Amniotic stem cell (primary cell): ENCODE measurements at regions not wholly inside any gene's neighbourhood (a gene's known extent, or its start where the extent isn't known, plus 50 kb on each side); places are given as distances from the start of the nearest gene placed in this dataset.
A peak's percentile ranks its signal among the peaks of the same experiment; 100 is the strongest.
"Not testable (repeated sequence)": the region's sequence is repeated elsewhere in the genome, so short reads cannot be mapped to it uniquely, and the experiment has no call there.

ENCODE experiments used
- DNase-seq: peaks from one replicate; lab custom pipeline; 2025; lab: John Stamatoyannopoulos, UW

DNA sequence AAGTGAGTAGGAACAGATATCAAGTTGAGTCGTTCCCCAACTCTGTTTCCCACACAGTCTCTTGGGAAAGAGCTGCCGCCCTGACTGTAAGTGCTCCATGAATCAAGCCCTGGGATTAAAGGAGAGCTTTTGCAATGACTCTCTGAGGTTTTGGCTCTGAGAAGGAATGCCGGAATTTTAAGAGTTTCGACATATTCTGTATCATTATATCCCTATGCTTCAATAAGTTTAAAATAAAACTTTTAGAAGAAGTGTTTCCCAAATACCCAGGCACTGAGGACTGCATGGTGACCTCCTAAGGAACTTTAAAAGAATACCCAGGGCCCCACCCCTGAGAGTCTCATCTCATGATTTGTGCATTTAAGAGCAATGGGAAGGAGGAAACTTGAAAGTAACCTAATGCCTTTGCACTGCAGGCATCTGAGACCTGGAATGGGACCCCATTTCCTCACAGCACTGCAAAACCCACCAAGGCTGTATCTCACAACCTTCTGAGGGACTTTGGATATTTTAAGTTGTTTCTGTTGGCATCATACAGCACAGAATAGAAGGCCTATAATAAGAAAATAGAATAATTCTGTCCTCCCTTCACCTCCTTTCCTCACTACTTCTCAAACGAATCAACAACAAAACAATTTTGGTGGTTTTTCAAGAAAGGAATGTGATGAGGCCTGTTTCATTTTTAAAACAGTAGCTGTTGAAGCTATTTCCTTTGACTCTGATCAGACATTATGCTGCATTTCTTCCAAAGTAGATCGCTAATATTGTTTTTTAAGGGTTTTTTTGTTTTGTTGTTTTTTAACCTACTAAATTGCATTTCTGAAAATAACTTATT is 121.2 kb downstream of the GASK1B start:
- DNase-seq = peak; percentile 47

DNA sequence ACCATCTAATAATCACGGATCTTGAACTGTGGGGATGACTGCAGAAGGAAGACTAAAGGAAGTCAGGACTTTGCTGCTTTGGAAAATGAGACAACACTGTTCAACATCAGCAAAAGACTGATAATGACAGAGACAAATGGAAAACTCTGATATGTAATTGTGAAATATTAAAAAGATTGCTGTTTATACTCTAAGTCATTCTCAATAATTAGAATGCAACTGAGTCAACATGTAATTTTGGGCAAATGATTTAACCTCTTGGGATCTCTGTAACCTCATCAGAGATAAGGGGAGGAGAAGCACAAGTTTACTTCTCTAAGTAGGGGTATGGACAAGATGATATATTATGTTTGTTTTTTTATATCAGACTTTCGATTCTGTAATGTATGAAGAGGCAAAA is 121.9 kb downstream of the GASK1B start:
- peak; percentile 0 for DNase-seq

GRCh38 chr4:158046345-158046744 is 126.5 kb downstream of the GASK1B start:
- no peak for DNase-seq

DNA sequence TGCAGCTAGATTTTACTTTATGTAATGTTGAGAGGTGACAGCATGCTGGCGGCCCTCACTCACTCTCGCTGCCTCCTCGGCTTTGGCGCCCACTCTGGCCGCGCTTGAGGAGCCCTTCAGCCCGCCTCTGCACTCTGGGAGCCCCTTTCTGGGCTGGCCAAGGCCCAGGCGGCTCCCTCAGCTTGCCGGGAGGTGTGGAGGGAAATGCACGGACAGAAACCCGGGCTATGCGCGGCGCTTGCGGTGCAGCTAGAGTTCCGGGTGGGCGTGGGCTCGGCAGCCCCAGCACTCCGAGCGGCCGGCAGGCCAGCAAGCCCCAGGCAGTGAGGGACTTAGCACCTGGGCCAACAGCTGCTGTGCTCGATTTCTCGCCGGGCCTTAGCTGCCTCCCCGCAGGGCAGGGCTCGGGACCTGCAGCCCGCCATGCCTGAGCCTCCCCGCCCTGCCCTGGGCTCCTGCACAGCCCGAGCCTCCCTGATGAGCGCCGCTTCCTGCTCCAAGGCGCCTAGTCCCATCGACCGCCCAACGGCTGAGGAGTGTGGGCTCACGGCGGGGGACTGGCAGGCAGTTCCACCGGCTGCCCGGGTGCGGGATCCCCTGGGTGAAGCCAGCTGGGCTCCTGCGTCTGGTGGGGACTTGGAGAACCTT is 128.7 kb downstream of the GASK1B start:
- DNase-seq = no peak

- no peak for DNase-seq
These were observed 130.2 kb downstream of the GASK1B start for GRCh38 chr4:158042591-158043030.

- no peak for DNase-seq
These were observed 134.1 kb downstream of the GASK1B start for GRCh38 chr4:158038718-158039117.

GRCh38 chr4:158036998-158037397 is 135.8 kb downstream of the GASK1B start:
- DNase-seq = no peak

DNA sequence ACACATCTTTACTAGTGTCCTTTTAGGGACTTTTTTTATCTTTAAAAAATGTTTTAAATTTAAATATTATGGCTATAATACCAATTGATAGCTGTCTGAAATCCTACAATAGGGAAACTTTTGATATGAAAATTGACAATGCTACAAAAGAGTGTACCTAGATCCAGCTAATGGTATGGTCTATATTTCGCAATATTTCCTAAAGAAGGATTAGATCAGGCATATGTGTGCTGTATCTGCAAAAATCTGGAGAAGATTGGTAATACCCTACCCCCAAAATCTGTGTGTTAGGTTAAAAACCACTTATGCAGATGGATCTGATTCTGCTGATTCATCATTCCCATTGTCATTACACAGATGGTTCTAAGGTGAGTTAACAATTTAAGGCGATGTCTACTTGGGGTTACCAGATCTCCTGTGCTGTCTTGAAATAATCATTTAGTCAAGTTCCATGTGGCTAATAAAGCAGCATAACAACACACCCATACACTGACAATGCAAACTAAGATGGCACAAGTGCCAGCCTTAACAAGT is 137.1 kb downstream of the GASK1B start:
- DNase-seq = no peak

DNA sequence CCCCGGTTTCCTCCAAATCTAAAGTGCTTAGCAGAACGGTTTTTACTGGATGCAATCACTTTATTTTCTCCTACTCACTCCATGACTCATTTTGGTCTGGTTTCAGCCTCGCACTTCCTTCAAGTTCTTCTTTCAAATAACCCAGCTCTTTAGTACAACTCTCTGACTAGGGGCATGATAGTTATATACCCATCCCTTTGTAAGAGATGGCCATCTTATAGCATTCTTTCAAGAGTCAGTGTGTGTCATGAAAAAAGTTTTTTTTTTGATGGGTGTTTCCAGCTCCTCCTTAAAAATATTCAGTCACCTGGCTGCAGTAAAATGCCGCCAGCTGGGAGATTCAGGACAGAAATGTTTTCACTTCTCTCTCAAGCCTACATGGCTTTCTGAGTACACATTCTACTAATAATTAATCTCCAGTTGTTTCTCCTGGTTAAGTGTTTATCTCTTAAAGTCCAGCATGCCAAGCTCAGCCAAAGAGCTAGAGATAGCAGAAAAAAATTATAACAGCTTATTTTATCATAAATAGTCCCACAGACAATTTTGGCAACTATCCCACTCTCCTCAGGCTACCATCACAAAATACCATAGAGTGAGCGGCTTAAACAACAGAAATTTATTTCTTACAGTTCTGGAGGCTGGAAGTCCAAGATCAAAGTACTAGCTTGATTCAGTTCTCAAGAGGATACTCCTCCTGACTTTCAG is 139.3 kb downstream of the GASK1B start:
- DNase-seq = no peak

DNA sequence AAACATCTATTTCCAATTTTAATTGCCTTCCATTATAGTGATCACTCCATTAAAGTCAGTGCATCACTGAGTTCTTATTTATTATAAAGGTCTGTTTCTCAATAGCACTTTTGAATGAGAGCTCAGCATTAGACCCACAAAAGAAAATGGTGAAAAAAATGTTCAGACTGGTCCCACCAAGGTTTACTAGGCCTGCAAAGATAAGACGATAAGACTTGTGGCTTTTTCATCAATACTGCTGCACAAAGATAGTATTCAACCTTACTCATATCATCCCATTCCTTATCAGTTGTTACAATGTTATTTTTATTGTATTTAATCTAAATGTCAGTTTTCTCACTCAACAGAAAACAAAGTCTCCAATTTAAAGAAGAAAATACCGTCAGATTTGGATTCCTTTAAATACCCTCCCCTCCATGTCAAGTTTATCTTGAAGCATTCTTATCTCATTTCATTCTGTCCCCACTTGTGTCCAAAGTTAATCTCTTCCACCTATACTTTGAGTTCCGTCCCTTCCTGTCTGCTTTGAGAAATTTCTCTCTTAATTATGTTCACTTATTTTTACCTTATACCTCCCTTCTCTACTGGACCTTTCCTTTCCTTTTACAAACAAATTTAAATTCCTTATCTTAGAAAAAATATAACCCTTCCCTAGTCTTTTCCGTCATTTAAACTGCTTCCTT is 140.0 kb downstream of the GASK1B start:
- DNase-seq = no peak

GRCh38 chr4:158028381-158028780 is 144.4 kb downstream of the GASK1B start:
- DNase-seq = not testable (repeated sequence)

- no peak for DNase-seq
These were observed 147.7 kb downstream of the GASK1B start for GRCh38 chr4:158025131-158025530.

GRCh38 chr4:158020734-158021346 is 152.0 kb downstream of the GASK1B start:
- DNase-seq = peak; percentile 54

GRCh38 chr4:158020176-158020575 is 152.6 kb downstream of the GASK1B start:
- DNase-seq = no peak

DNA sequence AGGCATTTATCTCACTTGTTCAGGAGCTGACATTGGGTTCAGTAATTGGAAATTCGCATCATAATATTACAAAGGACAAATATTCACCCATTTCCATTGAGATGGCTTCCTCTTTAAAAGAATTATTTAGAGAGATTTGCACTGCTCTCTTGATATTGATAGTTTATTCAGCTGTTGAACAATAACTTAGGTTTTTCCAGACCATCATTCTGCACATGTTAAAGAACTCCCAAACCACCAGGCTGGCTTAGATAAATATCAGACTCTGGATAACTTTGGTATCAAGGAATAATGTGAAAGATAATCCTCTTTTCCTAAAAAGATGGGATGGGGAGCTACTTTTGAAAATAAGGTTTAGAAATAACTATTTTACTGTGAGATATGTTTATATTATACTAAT is 154.0 kb downstream of the GASK1B start:
- no peak for DNase-seq

GRCh38 chr4:158018221-158018830 is 154.5 kb downstream of the GASK1B start:
- no peak for DNase-seq

DNA sequence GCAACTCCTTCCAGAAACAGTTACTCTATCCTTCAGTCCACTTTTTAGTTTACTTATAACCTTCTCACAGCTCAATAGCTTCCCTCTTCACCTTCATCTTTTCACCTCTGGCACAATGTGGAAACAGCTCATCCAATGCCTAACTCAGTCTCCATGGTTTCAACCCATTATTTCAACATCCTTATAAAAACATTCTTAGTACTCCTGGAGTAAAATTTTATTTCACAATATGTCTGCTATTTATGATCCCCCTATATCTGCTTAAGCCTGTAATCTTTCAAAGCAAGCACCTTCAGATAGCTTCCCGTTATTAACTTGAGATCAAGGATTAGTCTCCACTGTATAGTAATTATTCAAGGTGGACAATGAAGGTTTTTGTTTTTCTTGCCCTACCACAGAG is 156.3 kb downstream of the GASK1B start:
- no peak for DNase-seq

DNA sequence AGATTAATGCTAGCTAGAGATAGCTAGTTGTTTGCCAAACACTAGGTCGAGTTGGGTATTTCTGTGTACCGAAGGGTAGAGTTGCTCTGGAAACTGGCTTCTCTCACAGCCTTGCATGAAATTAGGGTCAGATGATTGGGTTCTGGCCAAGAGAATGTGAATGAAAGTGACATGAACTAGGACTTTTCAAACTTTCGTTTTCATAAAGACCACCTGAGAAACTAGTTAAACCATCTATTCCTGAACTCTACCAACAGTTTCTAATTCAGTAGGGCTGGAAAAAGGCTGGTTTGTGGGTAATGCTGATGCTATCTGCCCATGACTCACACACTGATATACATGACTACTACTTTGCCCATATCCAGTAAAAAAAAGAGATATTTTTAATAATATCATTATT is 157.6 kb downstream of the GASK1B start:
- no peak for DNase-seq

DNA sequence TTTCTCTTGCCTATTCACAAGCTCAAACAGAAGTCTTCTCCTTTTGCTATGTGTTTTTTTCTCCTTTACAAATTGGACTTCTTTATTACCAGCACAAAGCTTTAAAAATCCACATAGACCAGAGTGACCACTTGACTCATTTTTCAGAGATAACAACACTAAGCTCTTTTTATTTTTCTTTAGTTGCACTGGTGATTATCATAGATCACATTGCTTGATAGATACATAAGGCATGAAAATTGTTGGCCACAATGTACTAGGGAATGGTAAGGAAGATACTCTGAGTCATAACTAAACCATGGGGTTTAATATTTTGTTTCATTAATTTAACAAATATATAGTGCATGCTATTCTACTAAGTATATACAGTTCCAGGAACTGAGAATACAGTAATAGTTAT is 159.0 kb downstream of the GASK1B start:
- no peak for DNase-seq

DNA sequence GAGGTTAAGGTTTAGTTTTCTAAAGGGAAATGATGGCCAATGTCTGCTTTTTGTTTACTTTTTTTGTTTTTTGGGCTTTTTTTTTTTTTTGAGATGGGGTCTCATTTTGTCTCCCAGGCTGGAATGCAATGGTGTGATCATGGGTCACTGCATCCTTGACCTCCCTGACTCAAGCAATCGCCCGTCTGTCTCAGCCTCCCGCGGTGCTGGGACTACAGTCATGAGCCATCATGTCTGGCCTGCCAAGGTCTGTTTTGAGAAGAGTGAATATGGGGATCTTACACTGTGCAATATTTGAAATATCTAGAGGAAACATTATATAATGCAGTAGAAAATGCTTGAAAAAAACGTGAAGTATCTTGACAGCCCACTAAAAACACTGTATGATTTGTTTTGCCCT is 162.5 kb downstream of the GASK1B start:
- no peak for DNase-seq

DNA sequence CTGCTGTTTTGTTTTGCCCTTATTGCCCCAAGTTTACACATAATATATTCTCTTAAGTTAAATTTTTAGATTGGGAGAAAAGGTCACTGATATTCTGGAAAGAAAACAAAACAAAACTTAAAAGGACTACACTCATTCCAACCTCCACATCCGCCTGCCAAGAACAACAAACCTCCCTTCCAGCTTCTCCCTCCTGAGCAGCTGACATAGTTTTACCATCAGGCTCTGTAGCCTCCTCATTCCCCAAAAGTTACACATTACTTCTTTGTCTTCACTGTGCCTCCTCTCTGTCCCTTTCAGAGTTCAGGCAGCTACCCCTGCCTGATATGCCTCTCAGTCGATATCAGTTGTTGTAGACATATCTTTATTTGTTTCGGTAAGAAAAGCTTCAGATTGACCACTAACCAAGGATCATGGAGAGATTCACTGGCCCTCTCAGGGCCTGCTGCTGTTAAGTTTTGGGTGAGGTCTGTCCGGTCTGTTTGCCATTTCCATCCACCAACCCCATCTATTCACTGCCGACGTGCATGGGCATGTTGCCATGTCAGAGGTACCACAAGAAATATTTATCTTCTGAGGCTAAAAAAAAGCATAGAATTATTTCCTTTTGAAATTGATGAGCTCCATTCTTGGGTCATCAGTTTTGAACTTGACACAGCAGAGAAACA is 164.1 kb downstream of the GASK1B start:
- DNase-seq = no peak
